C4-2B (cell line): ENCODE measurements at regions not wholly inside any gene's neighbourhood (a gene's known extent, or its start where the extent isn't known, plus 50 kb on each side); places are given as distances from the start of the nearest gene placed in this dataset.

Experiments
- CTCF ChIP-seq: fragments of 450-650 bp; conservative IDR thresholded peaks from 2 replicates; pipeline ENCODE4 v1.5.1; 2017; ENCODE audit warnings: mild to moderate bottlenecking
- ZFX ChIP-seq: fragments of 450-650 bp; IDR thresholded peaks from 2 replicates; pipeline ENCODE4 v1.6.1; 2017

GRCh38 chr9:73037613-73038012 is 84.8 kb upstream of the ALDH1A1 start:
- no peak for TF ChIP-seq CTCF
- no peak for TF ChIP-seq ZFX
